CD4-positive, alpha-beta T cell treated with Interleukin-4 for 4 hours (primary cell): ENCODE measurements at regions not wholly inside any gene's neighbourhood (a gene's known extent, or its start where the extent isn't known, plus 50 kb on each side); places are given as distances from the start of the nearest gene placed in this dataset.
"Not testable (repeated sequence)": the region's sequence is repeated elsewhere in the genome, so short reads cannot be mapped to it uniquely, and the experiment has no call there.

Experiments
- DNase-seq: peaks from one replicate; pipeline ENCODE4 v3.0.0-alpha.2; 2020

DNA sequence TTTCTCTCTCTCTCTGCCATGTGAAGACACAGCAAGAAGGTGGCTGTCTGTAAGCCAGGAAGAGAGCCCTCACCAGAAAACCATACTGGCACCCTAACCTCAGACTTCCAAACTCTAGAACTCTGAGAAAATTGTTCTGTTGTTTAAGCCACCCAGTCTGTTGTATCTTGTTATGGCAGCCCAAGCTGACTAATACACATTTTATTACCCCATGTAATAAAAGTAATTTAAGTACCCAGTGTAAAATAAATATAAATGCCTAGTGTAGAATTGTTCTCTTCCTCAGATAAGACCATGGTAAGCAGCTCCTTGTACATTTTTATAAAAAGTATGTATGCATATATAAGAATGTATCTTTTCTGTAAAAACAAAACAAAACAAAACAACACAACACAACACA lies 119.7 kb downstream of the DTL start:
- DNase-seq = no peak

GRCh38 chr1:212157252-212157651 lies 121.7 kb downstream of the DTL start:
- no peak for DNase-seq

DNA sequence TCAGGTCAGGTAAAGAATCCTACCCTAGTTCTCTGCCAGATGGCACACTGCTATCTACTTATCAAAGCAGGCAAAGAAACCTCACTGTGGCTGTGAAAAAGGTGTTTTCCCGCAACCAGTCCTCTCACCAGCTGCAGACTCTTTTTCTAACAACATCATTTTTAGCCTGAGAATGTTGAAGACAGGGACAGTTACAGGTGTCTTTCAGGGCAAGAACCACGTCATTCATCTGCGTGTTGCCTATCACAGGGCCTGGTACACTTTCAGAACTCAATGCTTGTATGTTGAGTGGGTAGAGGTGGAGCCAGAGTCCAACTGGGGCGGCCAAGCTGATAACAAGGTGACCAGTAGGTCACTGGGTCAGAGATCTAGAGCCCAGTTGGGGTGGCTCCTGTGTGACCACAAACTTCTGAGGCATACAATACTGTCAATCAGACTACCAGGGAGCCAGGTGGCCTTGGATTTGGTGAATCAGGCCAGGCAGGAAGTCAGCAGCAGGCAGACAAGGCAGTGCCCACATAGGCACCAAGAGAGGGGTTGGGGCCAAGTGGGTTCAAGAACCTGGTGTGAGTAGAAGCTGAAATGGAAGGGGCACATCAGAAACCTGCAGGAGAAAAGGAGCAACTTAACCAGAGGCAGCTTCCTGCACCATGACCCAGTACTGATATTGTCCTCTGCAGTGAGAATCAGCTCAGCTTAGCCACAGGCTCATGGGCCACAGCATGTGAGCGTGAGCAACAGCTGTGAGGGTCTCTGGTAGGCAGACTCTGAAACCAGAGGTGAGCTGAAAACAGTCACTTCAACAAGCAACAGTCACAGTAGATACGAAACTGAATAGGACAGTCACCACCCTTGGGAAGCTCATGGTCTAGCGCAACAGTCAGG lies 123.6 kb downstream of the DTL start:
- peak; percentile 18 for DNase-seq

- peak; percentile 19 for DNase-seq
These were observed 123.9 kb upstream of the PPP2R5A start for GRCh38 chr1:212161231-212161781.

GRCh38 chr1:212162635-212163034 lies 122.6 kb upstream of the PPP2R5A start:
- DNase-seq = no peak

DNA sequence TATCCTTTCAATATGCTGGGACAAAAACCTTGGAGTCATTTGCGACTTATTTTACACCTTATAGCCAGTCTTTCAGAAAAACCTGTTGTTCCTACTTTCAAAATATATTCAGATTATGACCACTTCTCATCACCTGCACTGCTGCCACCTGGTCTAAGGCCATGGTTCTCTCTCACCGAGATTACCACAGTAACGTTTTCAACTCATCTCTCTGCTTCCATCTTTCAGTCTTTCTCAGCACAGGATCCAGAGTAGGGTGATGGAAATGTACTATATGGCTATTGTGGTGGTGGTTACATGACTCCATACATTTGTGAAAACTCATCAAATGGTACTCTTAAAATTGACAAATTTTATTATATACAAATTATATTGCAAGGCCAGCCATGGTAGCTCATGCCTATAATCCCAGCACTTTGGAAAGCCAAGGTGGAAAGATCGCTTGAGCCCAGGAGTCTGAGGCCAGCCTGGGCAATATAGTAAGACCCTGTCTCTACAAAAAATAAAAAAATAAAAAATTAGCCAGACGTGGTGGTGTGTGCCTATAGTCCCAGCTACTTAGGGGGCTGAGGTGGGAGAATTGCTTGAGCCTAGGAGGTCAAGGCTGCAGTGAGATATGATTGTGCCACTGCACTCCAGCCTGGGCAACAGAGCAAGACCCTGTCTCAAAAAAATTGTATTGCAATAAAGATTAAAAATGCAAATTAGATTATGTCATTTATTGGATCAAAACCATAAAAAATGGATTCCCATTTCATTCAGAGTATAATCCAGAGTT lies 120.9 kb upstream of the PPP2R5A start:
- DNase-seq = no peak

- no peak for DNase-seq
These were observed 119.0 kb upstream of the PPP2R5A start for GRCh38 chr1:212166244-212166643.

GRCh38 chr1:212166644-212167043 lies 118.6 kb upstream of the PPP2R5A start:
- no peak for DNase-seq

DNA sequence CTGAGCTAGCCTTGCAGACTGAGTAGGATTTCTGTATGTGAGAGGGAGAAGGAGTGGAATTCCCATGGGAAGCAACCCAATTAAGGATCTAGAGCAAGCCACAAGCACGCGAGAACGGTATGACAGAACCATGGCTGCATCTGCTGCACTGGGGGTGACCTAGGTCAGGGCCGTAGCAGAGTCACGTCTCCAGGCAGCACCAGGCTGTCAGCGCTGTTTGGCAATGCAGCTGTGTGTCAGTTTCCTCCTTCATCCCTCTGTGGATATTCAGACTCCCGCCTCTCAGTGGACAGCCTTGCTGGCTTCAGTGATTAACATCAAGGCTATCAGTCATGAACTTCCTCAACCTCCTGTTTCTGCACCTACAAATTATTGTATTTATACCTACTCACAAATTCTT lies 118.1 kb upstream of the PPP2R5A start:
- DNase-seq = no peak

- DNase-seq = no peak
These were observed 111.6 kb upstream of the PPP2R5A start for GRCh38 chr1:212173567-212173966.

DNA sequence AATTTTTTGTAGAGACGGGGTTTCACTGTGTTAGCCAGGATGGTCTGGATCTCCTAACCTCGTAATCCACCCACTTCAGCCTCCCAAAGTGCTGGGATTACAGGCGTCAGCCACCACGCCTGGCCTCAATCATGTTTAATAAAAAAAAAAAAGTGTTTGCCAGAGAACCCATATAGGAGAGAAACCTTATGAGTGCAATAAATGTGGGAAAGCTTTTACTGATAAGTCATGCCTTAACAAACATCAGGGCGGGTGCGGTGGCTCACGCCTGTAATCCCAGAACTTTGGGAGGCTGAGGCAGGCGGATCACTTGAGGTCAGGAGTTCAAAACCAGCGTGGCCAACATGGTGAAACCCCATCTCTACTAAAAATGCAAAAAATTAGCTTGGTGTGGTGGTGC lies 110.9 kb upstream of the PPP2R5A start:
- not testable (repeated sequence) for DNase-seq

GRCh38 chr1:212177542-212177941 lies 107.7 kb upstream of the PPP2R5A start:
- no peak for DNase-seq

DNA sequence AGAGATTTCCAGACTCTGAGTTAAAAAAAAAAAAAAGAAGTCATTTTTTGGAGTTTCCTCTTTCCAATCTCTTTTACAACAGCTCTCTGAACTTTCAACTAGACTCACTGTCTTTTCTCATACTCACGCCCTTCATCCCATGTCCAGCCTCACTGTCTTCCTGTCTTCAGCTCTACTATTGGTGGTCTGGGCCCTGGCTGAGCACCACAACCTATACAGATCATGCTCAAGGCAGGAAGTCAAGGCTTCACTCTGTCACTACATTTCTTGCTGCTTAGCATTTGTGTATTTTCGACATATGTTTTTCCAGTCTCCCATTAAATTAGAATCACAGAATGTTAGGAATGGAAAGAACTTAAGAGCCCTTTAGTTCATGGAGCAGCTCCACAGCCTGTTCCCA lies 106.4 kb upstream of the PPP2R5A start:
- no peak for DNase-seq

DNA sequence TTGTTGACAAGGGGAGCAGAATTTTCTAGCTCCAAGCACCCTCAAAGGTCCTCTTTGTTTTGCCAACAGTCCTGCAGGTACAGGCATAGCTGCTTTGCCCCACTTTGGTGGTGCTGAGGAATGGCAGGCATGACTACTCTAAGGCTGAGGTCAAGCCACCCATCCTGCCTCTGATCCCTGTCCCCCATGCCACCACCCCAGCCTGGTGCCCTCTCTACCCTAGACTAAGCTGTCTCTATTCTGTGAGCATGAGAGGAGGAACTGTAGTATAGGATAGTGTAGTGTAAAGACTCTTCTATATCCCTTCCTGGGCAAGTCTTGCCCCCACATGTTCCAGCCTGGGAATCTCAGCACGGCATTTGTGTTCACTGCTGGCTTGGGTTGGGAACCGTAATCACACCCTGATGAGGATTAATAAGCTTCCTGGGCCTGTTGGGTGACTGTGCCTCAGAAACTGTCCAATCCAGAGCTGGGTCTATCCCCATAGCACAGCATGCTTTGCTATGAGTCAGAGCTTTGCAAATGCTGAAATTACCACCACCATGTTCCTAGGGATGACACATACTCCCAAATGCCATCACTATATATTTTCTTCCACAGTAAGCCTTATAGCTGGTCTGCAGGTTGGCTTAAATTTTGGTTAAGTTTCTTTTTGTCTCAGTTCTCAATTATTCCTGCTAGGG lies 105.7 kb upstream of the PPP2R5A start:
- DNase-seq = no peak

- no peak for DNase-seq
These were observed 104.0 kb upstream of the PPP2R5A start for GRCh38 chr1:212181015-212181882.

DNA sequence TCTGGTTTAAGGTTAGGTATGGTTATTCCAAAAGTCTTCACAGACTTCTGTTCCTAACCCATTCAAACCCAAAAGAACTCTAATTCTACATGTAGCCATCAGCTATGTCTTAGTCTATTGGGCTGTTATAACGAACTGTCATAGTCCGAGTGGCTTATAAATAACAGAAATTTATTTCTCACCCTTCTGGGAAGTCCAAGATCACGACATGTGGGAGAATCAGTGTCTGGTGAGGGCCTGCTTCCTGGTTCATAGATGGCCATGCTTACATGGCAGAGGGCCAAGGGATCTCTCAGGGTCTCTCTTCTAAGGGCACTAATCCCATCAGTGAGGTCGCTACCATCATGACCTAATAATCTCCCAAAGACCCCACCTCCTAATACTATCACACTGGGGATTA lies 103.0 kb upstream of the PPP2R5A start:
- DNase-seq = no peak

DNA sequence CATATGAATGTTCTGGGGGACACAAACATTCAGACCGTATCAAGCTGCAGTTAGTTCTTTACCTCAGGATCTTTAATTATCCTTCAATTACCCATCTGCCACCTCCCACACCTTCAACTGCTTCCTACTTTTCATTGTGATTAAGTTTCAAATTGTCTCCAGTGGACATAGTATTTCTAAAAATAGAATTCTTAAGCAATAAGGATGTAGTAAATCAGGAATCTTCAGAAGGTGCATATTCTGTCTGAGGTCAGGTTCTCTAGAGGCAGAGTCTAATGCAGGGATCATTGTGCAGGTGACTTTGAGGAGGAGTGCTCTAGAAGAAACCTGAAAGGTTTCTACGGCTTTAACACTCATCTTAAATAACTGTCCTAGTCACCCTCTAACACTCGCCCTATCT lies 102.6 kb upstream of the PPP2R5A start:
- no peak for DNase-seq

- DNase-seq = peak; percentile 31
These were observed 98.6 kb upstream of the PPP2R5A start for GRCh38 chr1:212186427-212187207.

DNA sequence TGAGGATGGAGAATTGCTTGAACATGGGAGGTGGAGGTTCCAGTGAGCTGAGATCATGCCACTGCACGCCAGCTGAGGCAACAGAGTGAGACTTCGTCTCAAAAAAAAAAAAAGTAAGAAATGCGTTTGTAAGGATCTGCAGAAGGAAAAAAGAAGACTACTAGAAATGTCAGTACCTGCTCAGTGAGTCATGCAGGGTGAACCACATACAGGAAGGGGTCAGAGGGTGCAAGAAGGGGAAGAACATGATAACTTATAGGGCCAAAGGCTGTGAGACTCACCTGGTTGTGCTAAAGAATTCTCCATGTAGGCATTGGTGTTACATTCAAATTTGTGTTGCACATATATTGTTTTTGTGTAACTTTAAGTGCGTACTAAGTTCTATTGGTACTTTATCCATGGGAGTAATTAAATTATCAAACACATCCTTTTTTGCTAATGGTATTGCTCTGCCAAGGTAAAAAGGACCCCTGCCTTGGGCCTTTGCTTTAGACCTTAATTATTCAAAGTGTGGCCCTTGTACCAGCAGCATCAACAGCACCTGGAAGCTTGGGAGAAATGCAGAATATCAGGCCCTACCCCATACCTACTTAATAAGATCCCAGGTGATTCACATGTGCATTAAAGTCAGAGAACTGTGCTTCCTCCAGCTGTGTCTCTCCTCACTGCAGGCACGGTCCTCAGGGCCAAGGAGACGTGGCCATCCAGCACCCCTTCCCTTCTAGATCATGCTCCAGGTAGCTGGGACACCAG lies 96.4 kb upstream of the PPP2R5A start:
- DNase-seq = peak; percentile 44

- DNase-seq = no peak
These were observed 95.9 kb upstream of the PPP2R5A start for GRCh38 chr1:212189352-212189738.

GRCh38 chr1:212190169-212190568 lies 95.0 kb upstream of the PPP2R5A start:
- no peak for DNase-seq
